GM18858 (cell line): ENCODE measurements at regions not wholly inside any gene's neighbourhood (a gene's known extent, or its start where the extent isn't known, plus 50 kb on each side); places are given as distances from the start of the nearest gene placed in this dataset.

Source experiments
- ATAC-seq: cut with Tn5 transposase; IDR thresholded peaks from one replicate; pipeline ENCODE4 v1.9.1; 2021; ENCODE audit not compliant: unreplicated experiment

DNA sequence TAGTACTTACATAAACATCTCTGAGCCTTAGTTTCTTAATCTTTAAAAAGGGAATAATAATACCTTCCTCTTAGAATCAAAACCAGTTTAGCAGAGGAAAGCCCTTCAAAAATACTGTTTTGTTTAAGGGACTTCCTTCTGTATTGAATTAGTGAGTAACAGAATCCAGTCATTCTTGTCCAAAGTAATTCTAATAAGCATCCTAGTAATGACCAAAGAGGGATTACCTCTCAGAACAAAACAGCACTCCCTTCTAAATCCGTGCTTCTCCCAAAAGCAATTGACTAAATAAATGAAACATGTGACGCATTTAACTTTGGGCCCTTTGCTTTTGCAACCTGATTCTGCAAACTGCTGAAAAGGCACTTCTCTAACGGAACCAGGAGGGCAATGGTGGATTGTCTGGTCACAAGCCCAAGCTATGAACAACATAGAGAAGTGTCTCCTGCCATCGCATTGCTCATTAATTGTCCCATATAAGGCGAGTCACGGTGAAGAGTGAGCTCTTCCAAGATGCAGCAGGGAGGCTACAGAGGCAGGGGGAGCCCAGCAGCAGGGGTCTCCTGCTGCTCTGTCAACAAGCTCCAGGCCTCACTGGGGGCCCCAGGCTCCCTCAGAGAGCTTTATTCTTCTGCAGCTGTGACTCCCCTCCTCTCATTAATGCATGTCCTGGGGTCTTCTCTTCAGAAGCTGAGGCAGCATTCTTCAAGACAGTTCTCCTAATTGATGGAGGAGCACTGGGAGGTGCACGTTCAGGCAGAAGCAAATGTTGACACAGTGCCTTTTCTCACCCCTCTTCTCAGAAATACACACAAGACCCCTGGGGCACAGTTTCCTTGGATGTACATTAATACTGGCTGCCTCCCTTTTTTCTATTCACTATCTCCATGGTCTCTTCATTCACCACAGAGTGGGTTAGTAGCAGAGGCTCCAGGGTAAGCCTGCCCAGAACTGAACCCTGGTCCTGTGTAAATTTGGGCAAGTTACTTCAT lies 419.6 kb upstream of the RASGEF1B start:
- no peak for ATAC-seq

DNA sequence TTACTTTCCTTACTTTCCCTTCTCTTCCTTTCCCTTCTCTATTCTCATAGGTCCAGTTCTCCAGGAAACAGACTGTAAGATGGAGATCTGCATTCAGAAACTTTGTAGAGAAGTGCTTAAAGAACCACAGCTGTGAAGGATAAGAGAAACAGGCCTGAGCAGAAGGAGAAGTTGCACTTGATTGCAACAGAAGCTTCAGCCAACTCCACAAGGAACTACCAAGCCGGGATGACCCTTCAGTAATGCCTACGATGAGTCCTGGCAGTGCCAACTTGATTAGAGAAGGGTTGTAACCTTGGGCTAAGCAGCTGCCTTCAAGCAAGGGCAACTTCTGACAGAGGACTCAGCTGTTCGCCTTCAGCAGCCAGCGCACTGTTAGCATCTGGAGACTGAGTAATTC lies 413.3 kb upstream of the RASGEF1B start:
- ATAC-seq: no peak

DNA sequence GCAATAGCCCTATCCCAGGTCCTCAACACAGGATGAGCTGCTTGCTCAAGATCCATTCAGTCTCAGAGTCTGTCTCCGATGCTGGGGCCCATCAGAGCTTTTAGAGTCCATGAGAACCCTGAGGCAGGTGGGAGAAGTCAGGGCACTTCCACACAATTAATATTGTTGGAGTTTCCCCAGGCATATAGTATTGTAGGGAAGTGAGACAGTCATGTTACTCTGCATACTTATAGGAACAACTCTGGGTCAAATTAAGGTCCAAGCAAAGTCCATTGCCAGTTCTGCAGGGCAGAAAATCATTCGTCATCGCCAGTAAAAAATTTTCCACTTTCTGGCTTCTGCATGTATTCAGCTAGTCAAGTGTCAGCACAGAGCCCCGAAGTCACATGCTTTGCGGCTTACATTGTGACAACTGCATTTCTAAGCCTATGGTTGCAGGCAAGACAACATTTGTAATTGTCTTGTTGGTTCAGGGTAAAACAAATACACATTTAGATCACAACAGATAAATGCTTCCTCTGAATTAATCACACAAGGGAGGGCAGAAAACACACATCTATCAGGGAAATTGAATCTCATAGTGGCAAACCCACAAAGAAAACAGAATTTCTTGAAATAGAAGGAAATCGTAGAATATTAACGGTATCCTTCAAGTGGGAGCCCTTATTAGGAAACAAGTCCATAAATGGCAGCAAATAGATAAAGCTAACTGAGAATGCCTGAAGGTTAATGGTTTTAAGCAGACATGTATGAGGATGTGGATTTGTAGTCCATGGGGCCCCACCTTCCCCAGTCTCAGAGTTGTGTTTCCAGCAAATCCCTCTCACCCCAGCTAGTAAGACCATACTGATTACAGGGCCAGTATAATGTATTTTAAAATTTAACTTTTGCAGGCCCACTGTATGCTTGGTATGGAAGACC lies 412.1 kb upstream of the RASGEF1B start:
- ATAC-seq: no peak

DNA sequence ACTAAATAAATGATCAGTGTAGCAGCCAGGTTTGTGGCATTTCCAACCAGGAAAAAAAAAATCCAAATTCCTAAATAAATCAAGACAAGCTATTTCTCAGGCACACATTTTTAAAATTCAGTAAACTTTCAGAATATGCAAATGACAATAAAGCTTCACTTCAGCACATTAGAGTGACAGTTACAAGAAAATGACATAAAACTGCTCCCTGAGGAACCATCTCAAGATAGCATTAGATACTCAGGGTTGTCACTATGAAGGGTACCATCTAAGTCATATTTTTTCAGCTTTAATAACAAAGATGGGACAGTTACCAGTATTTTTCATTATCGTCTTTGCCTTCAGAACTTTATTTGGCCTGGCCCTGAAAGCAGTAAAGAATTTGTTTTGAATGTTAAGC lies 411.3 kb upstream of the RASGEF1B start:
- ATAC-seq: no peak

DNA sequence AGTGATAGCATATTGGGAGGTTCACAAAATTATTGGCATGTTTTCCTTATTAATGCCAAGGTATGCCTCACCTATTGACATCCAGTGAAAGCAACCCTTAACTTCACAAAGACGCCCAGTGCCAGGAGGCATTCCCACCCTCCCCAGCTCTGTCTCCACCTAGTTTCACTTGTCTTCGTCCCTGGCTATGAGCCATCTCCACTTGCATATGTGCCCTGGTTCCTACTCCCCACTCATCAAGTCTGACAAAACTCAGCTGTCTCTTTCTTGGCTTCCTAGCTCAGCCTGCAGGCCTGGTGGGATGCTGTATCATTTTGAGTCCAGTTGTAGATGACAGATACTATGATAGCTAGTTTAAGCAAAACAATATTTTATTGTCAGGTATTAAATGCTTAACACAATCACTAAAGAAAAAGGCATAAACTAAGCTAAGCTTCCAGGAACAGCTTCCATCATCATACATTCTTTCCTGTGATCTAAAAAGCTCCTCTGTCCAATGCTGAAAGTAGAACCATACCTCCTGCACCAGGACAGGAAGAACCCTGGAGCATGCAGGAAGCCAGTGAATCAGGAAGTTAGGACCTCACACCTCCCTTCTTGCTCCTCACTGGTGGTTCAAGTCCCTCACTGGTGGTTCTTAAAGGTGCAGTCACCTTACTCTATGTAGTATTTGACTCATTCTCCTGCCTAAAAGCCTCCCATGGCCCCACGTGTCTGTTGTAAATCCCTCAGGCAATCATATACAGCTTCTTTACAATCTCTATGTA lies 410.3 kb upstream of the RASGEF1B start:
- no peak for ATAC-seq

DNA sequence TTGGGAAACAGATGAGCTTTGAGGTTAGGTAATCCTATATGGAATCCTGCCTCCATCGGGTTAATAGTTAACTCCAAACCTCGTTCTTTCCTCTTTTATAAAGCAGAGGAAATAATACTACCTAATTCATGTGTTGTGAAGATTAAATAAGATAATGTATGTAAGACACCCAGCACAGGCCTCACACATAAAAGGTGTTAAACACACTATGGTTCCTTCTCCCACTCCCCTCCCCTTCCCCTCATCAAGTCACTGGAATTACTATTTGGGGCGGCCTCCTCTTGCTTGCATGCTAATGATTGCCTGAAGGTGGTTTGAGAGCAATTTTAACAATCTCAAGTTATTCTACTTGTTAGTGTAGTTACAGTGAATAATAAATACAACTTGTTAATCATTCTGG lies 404.4 kb upstream of the RASGEF1B start:
- ATAC-seq: no peak

DNA sequence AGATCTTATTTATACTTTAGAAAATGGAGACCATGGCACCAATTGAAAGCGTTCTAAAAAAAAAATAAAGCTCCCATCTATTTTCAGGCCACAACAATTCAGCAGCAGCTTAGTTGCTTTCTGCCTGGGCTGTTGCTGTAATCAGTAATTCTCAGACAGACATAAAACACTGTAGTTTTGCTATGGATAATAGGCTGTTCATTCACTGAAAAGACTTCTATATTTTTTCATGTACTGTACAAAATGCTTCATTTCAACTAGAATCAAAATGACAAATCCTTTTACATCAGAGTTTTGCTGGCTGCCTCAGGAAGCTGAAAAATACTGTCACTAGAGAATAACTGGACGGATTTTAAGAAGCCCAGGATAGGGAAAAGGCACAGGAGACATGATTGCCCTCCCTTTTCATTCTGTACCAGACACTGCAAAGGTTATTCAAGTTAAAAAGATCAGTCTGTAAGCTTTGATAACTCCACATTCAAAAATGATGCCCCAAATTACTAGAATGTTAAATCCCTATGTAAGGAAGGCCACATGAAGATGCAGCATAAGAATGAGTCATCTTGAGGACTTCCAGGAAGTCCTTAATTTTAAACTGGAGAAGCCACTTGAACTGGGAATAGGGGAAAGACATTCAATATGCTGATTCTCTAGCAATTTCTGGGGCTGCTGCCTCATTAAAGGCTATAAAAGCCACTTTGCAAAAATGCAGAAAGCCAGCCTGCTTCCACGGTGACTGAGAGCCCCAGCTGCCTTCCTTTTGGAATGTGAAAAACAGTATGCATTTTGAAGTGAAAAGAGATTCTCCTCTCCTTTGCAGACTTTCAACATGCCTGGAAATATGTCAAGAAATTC lies 403.2 kb upstream of the RASGEF1B start:
- ATAC-seq: no peak

DNA sequence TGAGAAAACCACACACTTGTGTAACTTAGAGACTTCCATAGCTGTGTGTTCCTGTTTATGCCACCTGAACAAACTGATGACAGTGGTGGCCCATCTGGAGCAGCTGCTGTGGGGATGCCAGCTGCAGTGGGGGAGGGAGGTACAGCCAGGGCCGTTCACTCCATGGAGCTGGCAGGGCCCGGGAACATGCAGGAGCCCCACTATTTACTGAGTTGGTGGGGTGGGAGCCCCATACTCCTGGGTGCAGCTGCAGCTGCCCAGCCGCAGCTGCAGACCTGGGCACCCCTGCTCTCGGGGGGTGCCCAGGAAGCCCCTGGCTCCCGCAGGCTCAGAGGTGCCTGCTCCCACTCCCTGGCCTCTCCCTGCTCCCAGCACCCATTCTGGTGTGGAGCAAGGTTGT lies 398.6 kb upstream of the RASGEF1B start:
- ATAC-seq: no peak

DNA sequence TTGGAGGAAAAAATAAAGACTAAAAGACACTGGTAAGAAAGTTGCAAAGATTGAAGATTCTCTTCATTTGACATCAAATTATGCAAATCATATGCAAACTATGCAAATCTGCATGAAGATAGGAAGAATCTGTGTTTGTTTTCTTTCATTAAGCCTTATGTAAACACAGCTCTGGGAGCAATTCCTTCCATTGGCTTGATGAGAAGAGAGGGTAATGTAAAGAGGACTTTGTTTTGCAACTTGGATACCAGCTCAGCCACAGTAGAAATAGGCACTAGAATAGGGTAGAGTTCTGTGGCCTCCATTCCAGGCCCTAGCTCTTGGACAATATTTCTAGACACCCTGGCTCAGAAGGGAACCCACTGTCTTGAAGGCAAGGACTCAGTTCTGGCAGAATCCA lies 388.4 kb upstream of the RASGEF1B start:
- no peak for ATAC-seq

DNA sequence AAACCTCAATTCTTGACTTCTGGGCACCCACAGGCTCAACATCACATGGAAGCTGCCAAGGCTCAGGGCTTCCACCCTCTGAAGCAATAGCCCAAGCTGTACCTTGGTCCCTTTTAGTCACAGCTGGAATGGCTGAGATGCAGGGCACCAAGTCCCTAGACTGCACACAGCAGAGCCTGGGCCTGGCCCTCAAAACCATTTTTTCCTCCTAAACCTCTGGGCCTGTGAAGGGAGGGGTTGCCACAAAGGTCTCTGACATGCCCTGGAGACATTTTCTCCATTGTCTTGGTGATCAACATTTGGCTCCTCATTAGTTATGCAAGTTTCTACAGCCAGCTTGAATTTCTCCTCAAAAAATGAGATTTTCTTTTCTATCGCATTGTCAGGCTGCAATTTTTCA lies 382.7 kb upstream of the RASGEF1B start:
- ATAC-seq: no peak

DNA sequence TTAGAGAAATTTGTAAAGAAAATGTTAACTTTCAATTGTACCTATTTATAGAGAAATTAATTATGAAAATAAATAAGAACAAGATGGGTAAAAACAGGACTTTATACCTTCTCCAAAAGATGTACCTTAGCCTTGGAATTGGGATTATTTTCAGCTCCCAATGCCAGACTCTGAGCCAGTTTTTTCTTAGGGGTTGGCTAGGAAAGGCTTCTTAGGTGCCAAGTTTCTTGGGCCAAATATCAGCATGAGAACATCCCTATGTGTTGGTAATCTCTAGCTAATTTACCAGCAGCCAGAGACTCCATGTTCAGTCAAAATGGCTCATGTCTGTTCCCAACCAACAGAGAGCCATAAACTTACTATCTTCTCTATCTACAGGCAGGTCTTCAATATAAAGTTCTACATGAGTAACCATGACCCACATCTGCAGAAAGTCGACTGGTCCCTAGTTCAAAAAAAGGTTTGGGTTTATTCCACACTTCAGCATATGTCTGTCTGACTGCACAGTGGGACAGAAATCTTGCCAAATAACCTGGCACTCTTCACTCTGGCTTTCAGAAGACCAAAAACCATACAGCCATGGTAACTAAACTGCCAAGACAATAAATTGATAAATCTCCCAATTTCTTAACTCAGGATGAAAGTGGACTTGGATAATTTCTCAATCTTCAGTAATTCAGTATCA lies 380.5 kb upstream of the RASGEF1B start:
- no peak for ATAC-seq

DNA sequence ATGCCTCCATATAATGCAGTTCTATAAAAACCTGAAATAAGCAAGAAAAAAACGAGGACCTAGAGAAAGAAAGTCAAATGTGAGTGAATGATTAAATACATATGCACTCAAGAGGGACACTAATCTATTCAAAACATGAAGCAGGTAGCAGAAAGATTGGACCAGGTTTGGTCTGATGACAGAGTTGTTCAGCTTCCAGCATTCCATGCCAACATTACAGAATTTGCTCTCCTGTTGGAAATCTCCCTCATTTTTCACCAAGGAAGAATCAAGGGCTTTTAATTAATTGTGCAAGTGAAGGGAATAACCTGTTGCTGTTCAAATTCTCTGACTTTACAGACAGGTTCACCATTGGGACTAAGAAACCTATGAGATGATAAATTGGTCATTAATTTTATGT lies 379.0 kb upstream of the RASGEF1B start:
- ATAC-seq: no peak

DNA sequence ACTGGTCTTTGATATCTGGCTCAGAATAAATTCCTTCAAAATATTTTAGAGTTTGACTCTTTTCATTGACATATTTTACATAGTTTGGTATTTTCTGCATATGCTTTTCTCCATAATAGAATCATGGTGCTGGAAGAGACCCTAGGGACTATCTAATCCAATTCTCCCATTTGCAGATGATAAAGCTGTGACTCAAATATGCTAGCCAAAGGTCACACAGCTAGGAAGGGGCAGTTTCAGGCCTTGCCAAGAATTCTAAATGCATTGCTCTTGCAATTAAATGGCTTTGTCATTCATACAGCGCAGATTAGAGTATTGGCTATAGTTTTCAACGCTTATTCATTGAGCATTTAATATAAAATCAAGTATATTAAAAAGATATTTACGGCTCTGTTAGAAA lies 374.1 kb upstream of the RASGEF1B start:
- ATAC-seq: no peak

DNA sequence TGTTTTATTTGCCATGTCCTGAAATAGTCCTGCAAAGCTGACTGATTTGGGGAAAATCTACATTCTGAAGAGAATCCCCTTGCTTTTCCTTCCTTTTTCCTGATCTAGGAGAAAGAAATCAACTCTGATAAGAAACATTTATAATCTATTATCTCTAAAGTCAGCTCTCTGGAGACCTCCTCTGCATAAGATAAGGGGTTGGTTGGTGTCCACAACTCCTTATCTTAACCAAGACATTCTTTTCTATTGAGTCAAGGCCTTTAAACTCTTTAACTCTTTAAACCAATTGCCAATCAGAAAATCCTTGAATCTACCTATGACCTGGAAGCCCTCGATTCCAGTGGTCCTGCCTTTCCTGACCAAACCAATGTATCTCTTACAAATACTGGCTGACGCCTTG lies 373.6 kb upstream of the RASGEF1B start:
- no peak for ATAC-seq

DNA sequence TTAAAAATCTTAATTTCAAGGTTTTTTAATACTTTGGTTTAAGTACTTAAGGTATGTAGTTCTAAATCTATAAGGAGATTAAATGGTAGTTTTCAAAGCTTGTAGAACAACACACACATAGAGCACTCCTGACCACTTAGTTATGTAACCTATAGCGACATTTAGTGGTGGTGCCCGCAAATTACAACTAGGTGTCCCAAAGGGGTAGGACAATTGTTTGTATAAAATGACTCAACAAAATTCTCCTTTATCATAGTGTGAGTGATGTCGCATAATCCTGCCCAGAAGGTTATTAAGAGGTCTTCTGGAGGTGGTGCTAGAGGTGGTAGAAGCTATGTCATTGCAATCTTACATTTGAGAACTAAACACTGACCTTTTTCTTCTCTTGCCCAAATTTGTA lies 373.0 kb upstream of the RASGEF1B start:
- ATAC-seq: peak; percentile 87

DNA sequence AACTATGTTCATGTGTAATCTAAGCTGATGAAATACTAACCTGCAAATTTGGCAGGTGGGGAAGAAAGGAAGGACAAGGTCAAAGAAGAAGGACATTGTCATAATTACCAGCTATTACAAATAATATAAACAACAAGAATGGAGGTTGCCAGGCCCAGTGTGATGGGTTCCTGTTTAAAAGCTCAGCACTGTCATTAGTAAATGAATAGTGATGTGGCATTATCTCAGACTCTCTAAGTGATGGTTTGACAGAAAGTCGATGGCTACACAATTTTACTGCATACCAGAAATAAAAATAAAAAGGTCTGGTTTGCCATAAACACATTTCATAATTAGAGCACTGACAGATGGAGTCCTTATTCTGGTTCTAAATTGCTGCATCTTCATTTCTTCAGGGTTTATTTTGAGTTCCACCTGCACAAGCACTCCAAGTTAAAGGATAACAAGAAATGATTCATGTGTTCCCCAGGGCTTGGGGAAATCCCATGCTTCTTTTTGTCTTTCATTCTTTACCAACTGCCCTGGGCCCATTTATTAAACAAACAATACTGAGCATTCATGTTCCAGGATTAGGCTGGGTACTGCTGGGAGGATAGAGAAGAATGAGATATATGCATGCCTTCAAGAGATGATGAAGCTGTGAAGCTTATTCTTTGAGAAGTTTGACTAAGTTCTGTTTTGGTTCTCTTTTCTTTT lies 367.8 kb upstream of the RASGEF1B start:
- ATAC-seq: no peak

DNA sequence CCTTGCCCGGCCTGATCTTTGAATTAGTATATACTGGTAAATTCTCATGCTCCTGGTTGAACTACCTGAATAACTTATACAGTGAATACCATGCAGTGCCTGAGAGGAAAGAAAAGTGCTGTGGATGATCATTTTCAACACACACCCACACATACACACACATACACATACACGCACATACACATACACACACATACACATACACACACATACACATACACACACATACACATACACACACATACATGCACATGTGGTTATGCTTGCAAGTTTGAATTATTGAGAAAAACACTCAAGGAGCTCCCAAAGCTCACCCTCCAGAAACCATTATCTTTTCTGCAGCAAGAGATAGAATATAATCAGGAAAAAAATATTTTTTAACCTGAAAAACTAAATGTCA lies 366.9 kb upstream of the RASGEF1B start:
- no peak for ATAC-seq

DNA sequence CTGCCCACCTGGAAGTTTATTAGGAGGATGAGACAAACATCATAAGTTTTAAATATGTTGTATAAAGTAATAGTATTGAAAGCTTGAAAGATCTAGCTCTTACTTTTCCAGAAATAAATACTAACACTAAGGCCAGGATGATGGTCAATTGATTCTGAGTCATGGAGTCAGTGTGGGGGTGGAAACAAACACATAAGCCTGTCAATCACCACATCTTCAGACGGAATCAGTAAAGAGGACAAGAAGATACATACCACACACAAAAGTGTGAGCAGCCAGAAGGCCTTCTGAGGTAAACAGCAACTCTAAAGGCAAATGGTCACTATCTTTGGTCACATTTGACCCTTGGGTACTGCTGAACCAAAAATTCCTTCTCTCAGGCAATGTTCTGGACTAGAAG lies 365.0 kb upstream of the RASGEF1B start:
- ATAC-seq: no peak

DNA sequence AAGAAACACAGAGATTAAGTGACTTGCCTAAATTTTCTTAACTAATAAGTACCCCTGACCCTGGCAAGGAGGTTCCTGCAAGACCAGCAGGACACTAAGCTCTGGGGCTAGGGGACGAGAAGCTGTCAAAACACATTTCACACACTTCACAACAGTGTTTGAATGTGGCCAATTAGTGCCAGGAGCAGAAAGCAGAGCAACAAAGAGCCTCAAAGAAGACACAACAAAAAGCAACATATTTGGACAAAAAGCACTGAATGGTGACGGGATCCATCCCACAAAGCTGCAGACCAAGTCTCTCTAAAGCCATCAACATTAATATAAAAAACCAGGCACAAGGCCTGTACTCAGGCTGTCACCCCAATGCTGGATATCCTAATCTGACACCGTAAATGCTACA lies 361.9 kb upstream of the RASGEF1B start:
- ATAC-seq: no peak
